Colon (tissue), 2 donors: ENCODE measurements at regions not wholly inside any gene's neighbourhood (a gene's known extent, or its start where the extent isn't known, plus 50 kb on each side); places are given as distances from the start of the nearest gene placed in this dataset.
A peak's percentile ranks its signal among the peaks of the same experiment; 100 is the strongest.
"Not testable (repeated sequence)": the region's sequence is repeated elsewhere in the genome, so short reads cannot be mapped to it uniquely, and the experiment has no call there.

Experiments used
- FAIRE-seq: peaks from 2 replicates; lab custom pipeline; 2012; peaks lifted over from hg19 to GRCh38; lab: Jason Lieb, UNC
- donor health status: control.
- donor health status: control.

- FAIRE-seq, result no peak
Measured at GRCh38 chrX:45815441-45815840, 614.8 kb upstream of the DIPK2B start.

GRCh38 chrX:45811326-45811725 is 610.6 kb upstream of the DIPK2B start:
- no peak for FAIRE-seq

GRCh38 chrX:45807572-45808425 is 607.1 kb upstream of the DIPK2B start:
- FAIRE-seq, result no peak

GRCh38 chrX:45806410-45807121 is 605.9 kb upstream of the DIPK2B start:
- no peak for FAIRE-seq

GRCh38 chrX:45804276-45804675 is 603.6 kb upstream of the DIPK2B start:
- no peak for FAIRE-seq

- no peak for FAIRE-seq
Measured at GRCh38 chrX:45803383-45803921, 602.8 kb upstream of the DIPK2B start.

GRCh38 chrX:45801554-45801953 is 600.9 kb upstream of the DIPK2B start:
- FAIRE-seq, result peak; percentile 62

- FAIRE-seq, result not testable (repeated sequence)
Measured at GRCh38 chrX:45800746-45801453, 600.2 kb upstream of the DIPK2B start.

- no peak for FAIRE-seq
Measured at GRCh38 chrX:45799576-45799975, 598.9 kb upstream of the DIPK2B start.

- no peak for FAIRE-seq
Measured at GRCh38 chrX:45795546-45795945, 594.9 kb upstream of the DIPK2B start.

- FAIRE-seq, result no peak
Measured at GRCh38 chrX:45794995-45795337, 594.3 kb upstream of the DIPK2B start.

GRCh38 chrX:45794323-45794994 is 593.8 kb upstream of the DIPK2B start:
- no peak for FAIRE-seq

- no peak for FAIRE-seq
Measured at GRCh38 chrX:45788941-45789348, 588.3 kb upstream of the DIPK2B start.

- no peak for FAIRE-seq
Measured at GRCh38 chrX:45788315-45788714, 587.6 kb upstream of the DIPK2B start.

GRCh38 chrX:45784590-45784989 is 583.9 kb upstream of the DIPK2B start:
- no peak for FAIRE-seq

- FAIRE-seq, result no peak
Measured at GRCh38 chrX:45783002-45783401, 582.3 kb upstream of the DIPK2B start.

GRCh38 chrX:45781901-45782553 is 581.4 kb upstream of the DIPK2B start:
- no peak for FAIRE-seq

GRCh38 chrX:45778616-45779015 is 577.9 kb upstream of the DIPK2B start:
- no peak for FAIRE-seq

GRCh38 chrX:45777366-45777765 is 576.7 kb upstream of the DIPK2B start:
- FAIRE-seq, result no peak

GRCh38 chrX:45775468-45775867 is 574.8 kb upstream of the DIPK2B start:
- FAIRE-seq, result no peak

- peak; percentile 21 for FAIRE-seq
Measured at GRCh38 chrX:45774961-45775360, 574.3 kb upstream of the DIPK2B start.

GRCh38 chrX:45773572-45773971 is 572.9 kb upstream of the DIPK2B start:
- FAIRE-seq, result no peak
